Globus pallidus (tissue), 1 donor: ENCODE measurements at regions not wholly inside any gene's neighbourhood (a gene's known extent, or its start where the extent isn't known, plus 50 kb on each side); places are given as distances from the start of the nearest gene placed in this dataset.
"Not testable (repeated sequence)": the region's sequence is repeated elsewhere in the genome, so short reads cannot be mapped to it uniquely, and the experiment has no call there.

Experiments
- DNase-seq: peaks from one replicate; pipeline ENCODE4 v3.0.0-alpha.2; 2015; ENCODE audit warnings: low spot score

- peak; percentile 53 for DNase-seq
Measured at GRCh38 chr6:112651239-112651638, 304.1 kb downstream of the RFPL4B start.

- DNase-seq, result no peak
Measured at GRCh38 chr6:112659912-112660311, 312.8 kb downstream of the RFPL4B start.

- no peak for DNase-seq
Measured at GRCh38 chr6:112660626-112661025, 313.5 kb downstream of the RFPL4B start.

- DNase-seq, result no peak
Measured at GRCh38 chr6:112663698-112664097, 316.6 kb downstream of the RFPL4B start.

- DNase-seq, result no peak
Measured at GRCh38 chr6:112665114-112665513, 318.0 kb downstream of the RFPL4B start.

GRCh38 chr6:112665815-112666214 lies 318.7 kb downstream of the RFPL4B start:
- DNase-seq, result no peak

GRCh38 chr6:112667427-112667826 lies 320.3 kb downstream of the RFPL4B start:
- no peak for DNase-seq

GRCh38 chr6:112680091-112680490 lies 333.0 kb downstream of the RFPL4B start:
- no peak for DNase-seq

- DNase-seq, result no peak
Measured at GRCh38 chr6:112682071-112682470, 334.9 kb downstream of the RFPL4B start.

GRCh38 chr6:112683106-112683505 lies 336.0 kb downstream of the RFPL4B start:
- DNase-seq, result no peak

GRCh38 chr6:112683926-112684325 lies 336.8 kb downstream of the RFPL4B start:
- no peak for DNase-seq

- not testable (repeated sequence) for DNase-seq
Measured at GRCh38 chr6:112685521-112686220, 338.5 kb downstream of the RFPL4B start.

- not testable (repeated sequence) for DNase-seq
Measured at GRCh38 chr6:112688487-112689165, 341.5 kb downstream of the RFPL4B start.

GRCh38 chr6:112689183-112689858 lies 342.2 kb downstream of the RFPL4B start:
- DNase-seq, result not testable (repeated sequence)

GRCh38 chr6:112690497-112691202 lies 343.5 kb downstream of the RFPL4B start:
- DNase-seq, result no peak

GRCh38 chr6:112691289-112691688 lies 344.2 kb downstream of the RFPL4B start:
- DNase-seq, result no peak

GRCh38 chr6:112695001-112695400 lies 347.9 kb downstream of the RFPL4B start:
- DNase-seq, result no peak

GRCh38 chr6:112697265-112697664 lies 350.1 kb downstream of the RFPL4B start:
- no peak for DNase-seq

GRCh38 chr6:112701201-112701600 lies 354.1 kb downstream of the RFPL4B start:
- no peak for DNase-seq

- DNase-seq, result no peak
Measured at GRCh38 chr6:112710710-112711109, 363.6 kb downstream of the RFPL4B start.

GRCh38 chr6:112713402-112713801 lies 366.3 kb downstream of the RFPL4B start:
- DNase-seq, result no peak

GRCh38 chr6:112717401-112717800 lies 370.3 kb downstream of the RFPL4B start:
- no peak for DNase-seq
